Tibial artery (tissue), 4 donors: ENCODE measurements at regions not wholly inside any gene's neighbourhood (a gene's known extent, or its start where the extent isn't known, plus 50 kb on each side); places are given as distances from the start of the nearest gene placed in this dataset.
A peak's percentile ranks its signal among the peaks of the same experiment; 100 is the strongest.
"Not testable (repeated sequence)": the region's sequence is repeated elsewhere in the genome, so short reads cannot be mapped to it uniquely, and the experiment has no call there.

Source experiments
- DNase-seq, 2 donors: peaks; one replicate each; pipeline ENCODE4 v3.0.0-alpha.2; 2019
- H3K27ac ChIP-seq, 2 donors: fragments of 200-600 bp; sonication (generic) in 1 of 2; 1 replicate in 1 of 2; 2 replicates in 1 of 2; pipeline ENCODE4 v1.5.1; 2018 to 2019; ENCODE audit warnings: mild to moderate bottlenecking in 1 of 2
- H3K27me3 ChIP-seq, 2 donors: fragments of 200-600 bp; sonication (generic) in 1 of 2; one replicate each; pipeline versions ENCODE4 v1.5.1 to v1.6.0; 2016 to 2019
- H3K36me3 ChIP-seq, 3 donors: fragments of 200-600 bp; sonication (generic) in 2 of 3; one replicate each; pipeline ENCODE4 v1.5.1; 2016 to 2019; ENCODE audit warnings: mild to moderate bottlenecking in 2 of 3
- H3K4me1 ChIP-seq, 4 donors: fragments of 200-600 bp; sonication (generic) in 2 of 4; 1 replicate in 3 of 4; 2 replicates in 1 of 4; pipeline ENCODE4 v1.5.1; 2016 to 2019
- H3K4me3 ChIP-seq, 2 donors: fragments of 200-600 bp; sonication (generic) in 1 of 2; 1 replicate in 1 of 2; 2 replicates in 1 of 2; pipeline ENCODE4 v1.5.1; 2018 to 2019; ENCODE audit warnings: mild to moderate bottlenecking in 2 of 2
- H3K9me3 ChIP-seq, 3 donors: fragments of 200-600 bp; sonication (generic) in 1 of 3; one replicate each; pipeline ENCODE4 v1.5.1; 2016 to 2019
- intact Hi-C: fragments of 100-400 bp; cut with DNase I; formaldehyde crosslinking; loops from one replicate; pipeline ENCODE4 v1.15.0; 2023; ENCODE audit warnings: low total_unique reads
- TF ChIP-seq, protein P1 (sequence below), 2 experiments: fragments of 200-600 bp in 1 of 2; fragments of 450-650 bp in 1 of 2; IDR thresholded peaks; one replicate each; pipeline ENCODE4 v1.5.1; 2017 to 2019; ENCODE audit warnings: antibody characterized with exemption in 2 of 2, mild to moderate bottlenecking in 1 of 2, moderate library complexity in 1 of 2

DNA sequence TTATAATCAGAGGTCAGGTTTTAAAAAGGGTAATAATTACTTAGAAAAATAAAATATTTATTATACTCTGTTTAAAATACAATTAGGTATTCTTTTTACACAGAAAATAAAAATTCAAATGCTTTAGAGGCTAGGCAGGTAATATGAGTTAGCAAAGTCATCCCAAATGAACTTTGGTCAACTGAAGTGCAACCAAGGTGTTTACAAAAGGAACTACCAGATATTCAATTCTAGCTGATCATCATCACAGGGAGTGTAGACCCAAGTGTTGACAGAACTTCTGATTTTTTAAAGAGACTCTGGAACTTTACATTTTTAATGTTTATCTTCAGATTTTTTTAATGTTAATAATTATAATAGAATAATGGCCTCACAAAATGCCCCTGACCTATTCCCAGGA lies 59.3 kb upstream of the COL5A2 start:
- H3K27me3 ChIP-seq, result no peaks in the 10 kb centered on the region
- H3K27ac ChIP-seq, result no peak overlapping the region
- intact Hi-C loops, result no loop called here
- no peaks in the 10 kb centered on the region for H3K9me3 ChIP-seq
- H3K4me3 ChIP-seq, result no peak overlapping the region
- H3K36me3 ChIP-seq, result no peaks in the 10 kb centered on the region
- no peak for DNase-seq
- TF ChIP-seq, protein P1, sequence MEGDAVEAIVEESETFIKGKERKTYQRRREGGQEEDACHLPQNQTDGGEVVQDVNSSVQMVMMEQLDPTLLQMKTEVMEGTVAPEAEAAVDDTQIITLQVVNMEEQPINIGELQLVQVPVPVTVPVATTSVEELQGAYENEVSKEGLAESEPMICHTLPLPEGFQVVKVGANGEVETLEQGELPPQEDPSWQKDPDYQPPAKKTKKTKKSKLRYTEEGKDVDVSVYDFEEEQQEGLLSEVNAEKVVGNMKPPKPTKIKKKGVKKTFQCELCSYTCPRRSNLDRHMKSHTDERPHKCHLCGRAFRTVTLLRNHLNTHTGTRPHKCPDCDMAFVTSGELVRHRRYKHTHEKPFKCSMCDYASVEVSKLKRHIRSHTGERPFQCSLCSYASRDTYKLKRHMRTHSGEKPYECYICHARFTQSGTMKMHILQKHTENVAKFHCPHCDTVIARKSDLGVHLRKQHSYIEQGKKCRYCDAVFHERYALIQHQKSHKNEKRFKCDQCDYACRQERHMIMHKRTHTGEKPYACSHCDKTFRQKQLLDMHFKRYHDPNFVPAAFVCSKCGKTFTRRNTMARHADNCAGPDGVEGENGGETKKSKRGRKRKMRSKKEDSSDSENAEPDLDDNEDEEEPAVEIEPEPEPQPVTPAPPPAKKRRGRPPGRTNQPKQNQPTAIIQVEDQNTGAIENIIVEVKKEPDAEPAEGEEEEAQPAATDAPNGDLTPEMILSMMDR (IDR thresholded peaks at IDR 0.05), result no peak
- peaks cover 0 to 4% (median 0%) of the 10 kb centered on the region in 4 donors for H3K4me1 ChIP-seq

DNA sequence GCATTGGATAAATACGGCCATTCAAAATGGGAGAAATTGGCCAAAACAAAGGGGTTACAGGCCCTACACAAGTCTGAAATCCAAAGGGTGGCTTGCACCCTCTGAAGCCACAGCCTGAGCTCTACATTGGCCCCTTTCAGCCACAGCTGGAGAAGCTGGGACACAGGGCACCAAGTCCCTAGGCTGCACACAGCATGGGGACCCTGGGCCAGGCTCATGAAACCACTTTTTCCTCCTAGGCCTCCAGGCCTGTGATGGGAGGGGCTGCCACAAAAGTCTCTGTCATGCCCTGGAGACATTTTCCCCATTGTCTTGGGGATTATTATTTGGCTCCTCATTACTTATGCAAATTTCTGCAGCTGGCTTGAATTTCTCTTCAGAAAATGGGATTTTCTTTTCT lies 64.3 kb upstream of the COL5A2 start:
- intact Hi-C loops, H3K9me3 ChIP-seq, H3K36me3 ChIP-seq, H3K4me3 ChIP-seq, H3K27me3 ChIP-seq, DNase-seq, H3K27ac ChIP-seq: not testable (repeated sequence)
- H3K4me1 ChIP-seq, result peaks cover 0 to 15% (median 0%) of the 10 kb centered on the region in 4 donors

DNA sequence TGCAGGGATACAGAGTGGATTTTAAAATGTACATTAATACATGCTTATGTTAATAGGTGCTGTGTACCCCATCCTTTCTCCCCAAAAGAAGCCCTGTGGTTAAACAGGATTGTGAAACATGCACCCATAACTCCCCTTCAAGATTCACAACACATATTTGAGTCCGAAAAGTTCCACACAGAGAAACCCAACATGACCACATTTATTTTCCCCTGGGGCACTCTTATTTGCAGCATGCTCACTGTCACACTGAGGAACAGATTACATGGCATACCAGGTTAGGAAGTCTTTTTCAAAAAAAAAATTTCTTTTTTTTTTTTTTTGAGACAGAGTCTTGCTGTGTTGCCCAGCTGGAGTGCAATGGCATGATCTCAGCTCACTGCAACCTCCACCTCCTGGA lies 67.7 kb upstream of the COL5A2 start:
- TF ChIP-seq, protein P1 (IDR thresholded peaks at IDR 0.05), result no peak
- H3K4me1 ChIP-seq, result peaks cover 0 to 32% (median 2%) of the 10 kb centered on the region in 4 donors

DNA sequence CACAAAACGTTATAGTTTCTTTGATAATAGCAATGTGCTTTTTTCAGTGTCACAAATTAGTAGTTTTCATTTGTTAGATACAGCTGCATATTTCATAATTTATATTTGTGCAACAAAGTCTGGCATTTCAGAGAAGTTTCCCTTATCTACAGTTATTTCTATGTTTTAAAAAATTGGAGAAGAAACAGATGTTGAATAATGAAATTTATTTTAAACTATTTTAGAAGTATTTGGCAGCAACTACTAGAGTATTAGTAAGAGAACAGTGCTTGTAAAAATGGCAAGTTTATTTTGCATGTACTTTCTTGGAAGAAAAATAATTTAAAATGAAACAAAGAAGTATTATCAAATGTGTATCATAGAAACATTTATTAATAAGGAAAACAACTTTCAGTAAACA lies 68.6 kb upstream of the COL5A2 start:
- intact Hi-C loops, result no loop called here
- Histone ChIP-seq H3K9me3 (no peaks in the 10 kb centered on the region), H3K4me3 (no peak overlapping the region), H3K36me3 (no peaks in the 10 kb centered on the region), H3K4me1 (peaks cover 0 to 36% (median 2%) of the 10 kb centered on the region in 4 donors), H3K27me3 (no peaks in the 10 kb centered on the region), H3K27ac (peak overlapping the region in 1 of 2 donors; percentile 36)
- no peak for DNase-seq
- TF ChIP-seq, protein P1 (IDR thresholded peaks at IDR 0.05), result no peak

More for the DNA sequence above, 67.7 kb upstream of the COL5A2 start:
- H3K9me3 ChIP-seq, result no peaks in the 10 kb centered on the region
- H3K27ac ChIP-seq, result peak overlapping the region in 1 of 2 donors; percentile 36
- H3K36me3 ChIP-seq, result no peaks in the 10 kb centered on the region
- DNase-seq, result no peak
- intact Hi-C loops, result no loop called here
- H3K27me3 ChIP-seq, result no peaks in the 10 kb centered on the region
- H3K4me3 ChIP-seq, result no peak overlapping the region

DNA sequence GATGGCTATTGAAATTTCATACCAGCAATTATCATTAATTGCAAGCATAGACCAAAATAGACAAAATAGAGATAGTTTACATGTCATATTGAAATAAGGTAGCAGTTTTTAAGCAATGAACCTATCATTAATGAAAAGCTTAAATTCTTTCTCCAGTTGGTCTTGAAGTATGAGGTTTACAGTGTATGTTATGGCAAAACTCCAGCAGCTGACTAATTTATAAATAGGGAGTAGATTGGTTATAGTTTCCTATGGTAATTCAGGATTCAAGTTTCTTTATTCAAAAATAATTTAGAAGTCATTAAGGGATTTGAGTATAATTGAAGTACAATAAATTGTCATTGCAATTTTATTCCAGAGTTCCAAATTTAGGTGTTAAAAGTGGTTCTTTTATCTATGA lies 69.6 kb upstream of the COL5A2 start:
- intact Hi-C loops, result no loop called here
- TF ChIP-seq, protein P1 (IDR thresholded peaks at IDR 0.05), result no peak
- no peaks in the 10 kb centered on the region for H3K9me3 ChIP-seq
- DNase-seq, result no peak
- peaks cover 0 to 46% (median 5%) of the 10 kb centered on the region in 4 donors for H3K4me1 ChIP-seq
- H3K36me3 ChIP-seq, result no peaks in the 10 kb centered on the region
- H3K27me3 ChIP-seq, result no peaks in the 10 kb centered on the region
- H3K4me3 ChIP-seq, result no peak overlapping the region
- peak overlapping the region in 1 of 2 donors; percentile 5 for H3K27ac ChIP-seq

DNA sequence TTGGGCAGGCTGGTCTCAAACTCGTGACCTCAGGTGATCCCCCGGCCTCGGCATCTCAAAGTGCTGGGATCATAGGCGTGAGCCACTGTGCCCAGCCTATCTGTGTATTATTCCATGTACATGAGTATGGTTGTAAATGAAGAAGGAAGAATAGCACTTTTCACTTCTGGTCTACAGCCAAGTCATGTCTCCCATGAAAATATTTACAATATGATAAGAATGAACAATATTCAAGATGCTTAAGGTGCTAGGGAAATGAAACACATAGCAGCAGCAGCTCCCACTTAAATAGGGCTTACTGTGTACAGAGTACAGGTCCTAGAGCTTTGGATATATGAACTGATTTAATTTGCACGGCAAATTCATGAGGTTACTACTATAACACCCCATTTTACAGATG lies 70.3 kb upstream of the COL5A2 start:
- no peak for DNase-seq
- intact Hi-C loops, result no loop called here
- no peak overlapping the region for H3K4me3 ChIP-seq
- peaks cover 0 to 54% (median 10%) of the 10 kb centered on the region in 4 donors for H3K4me1 ChIP-seq
- TF ChIP-seq, protein P1 (IDR thresholded peaks at IDR 0.05), result no peak
- H3K27me3 ChIP-seq, result no peaks in the 10 kb centered on the region
- H3K9me3 ChIP-seq, result no peaks in the 10 kb centered on the region
- peak overlapping the region in 1 of 2 donors; percentile 5 for H3K27ac ChIP-seq
- no peaks in the 10 kb centered on the region for H3K36me3 ChIP-seq
